ENCODE measurements at regions not wholly inside any gene's neighbourhood (a gene's known extent, or its start where the extent isn't known, plus 50 kb on each side); places are given as distances from the start of the nearest gene placed in this dataset.

DNA sequence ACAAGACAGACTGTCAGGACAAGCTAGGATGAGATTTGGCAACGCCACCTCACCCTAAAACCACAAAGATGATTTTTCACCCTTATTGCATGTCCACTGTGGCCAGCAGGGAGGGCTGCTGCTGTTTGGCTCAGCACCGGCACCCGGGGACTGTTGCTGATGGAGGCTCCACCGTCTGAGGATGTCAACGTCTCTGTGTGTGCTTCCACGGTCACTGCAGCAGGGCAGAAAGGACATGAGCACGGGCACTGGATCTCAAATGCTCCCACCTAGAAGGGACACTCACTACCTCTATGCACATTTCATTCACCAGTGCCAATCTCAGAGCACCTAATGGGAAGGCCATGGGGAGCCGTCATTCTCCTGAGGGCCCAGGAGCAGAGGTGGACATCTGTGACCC, 599.6 kb downstream of the PTPRU start:
- Mint-ChIP-seq H3K9me3 (ENCODE audit: low read depth) (no peaks in the 10 kb centered on the region), H3K27ac (no peak overlapping the region), H3K36me3 (ENCODE audit: insufficient read depth) (no peaks in the 10 kb centered on the region), H3K4me3 (ENCODE audit: low read depth) (no peak overlapping the region), H3K27me3 (peaks cover 9% of the 10 kb centered on the region), H3K4me1 (ENCODE audit: low read depth) (no peaks in the 10 kb centered on the region)
- TF ChIP-seq CTCF (IDR thresholded peaks at IDR 0.05; ENCODE audit: unreplicated experiment), result no peak
- DNase-seq (ENCODE audit: low spot score, unreplicated experiment), result no peak

DNA sequence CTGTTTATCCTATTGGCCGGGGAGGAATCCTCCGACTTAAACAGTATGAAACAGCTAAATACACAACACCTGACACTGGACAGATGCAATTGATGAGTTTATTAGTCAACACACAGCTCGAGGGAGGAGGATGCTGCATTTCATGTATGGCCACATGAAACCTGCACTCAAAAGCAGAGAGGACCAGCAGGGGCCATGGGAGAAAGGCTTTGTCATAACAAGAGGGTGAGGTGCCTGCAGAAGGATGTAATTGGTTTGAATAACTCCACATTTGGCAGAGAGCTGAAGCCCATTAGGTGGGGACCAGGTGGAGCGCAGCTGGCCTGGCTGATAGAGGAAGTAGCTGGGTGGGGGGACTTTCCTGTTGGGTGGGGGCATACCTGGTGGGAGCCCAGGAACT, 599.1 kb downstream of the PTPRU start:
- Mint-ChIP-seq H3K27me3 (peaks cover 12% of the 10 kb centered on the region), H3K4me1 (ENCODE audit: low read depth) (no peaks in the 10 kb centered on the region), H3K9me3 (ENCODE audit: low read depth) (no peaks in the 10 kb centered on the region), H3K27ac (no peak overlapping the region), H3K36me3 (ENCODE audit: insufficient read depth) (no peaks in the 10 kb centered on the region), H3K4me3 (ENCODE audit: low read depth) (no peak overlapping the region)
- no peak for TF ChIP-seq CTCF (IDR thresholded peaks at IDR 0.05; ENCODE audit: unreplicated experiment)
- DNase-seq (ENCODE audit: low spot score, unreplicated experiment), result no peak

GRCh38 chr1:29833581-29833980, 597.3 kb downstream of the PTPRU start:
- Mint-ChIP-seq H3K4me1 (ENCODE audit: low read depth) (no peaks in the 10 kb centered on the region), H3K36me3 (ENCODE audit: insufficient read depth) (no peaks in the 10 kb centered on the region), H3K27ac (no peak overlapping the region), H3K4me3 (ENCODE audit: low read depth) (no peak overlapping the region), H3K9me3 (ENCODE audit: low read depth) (no peaks in the 10 kb centered on the region), H3K27me3 (peaks cover 17% of the 10 kb centered on the region)
- DNase-seq (ENCODE audit: low spot score, unreplicated experiment), result no peak
- TF ChIP-seq CTCF (IDR thresholded peaks at IDR 0.05; ENCODE audit: unreplicated experiment), result no peak

- H3K9me3 Mint-ChIP-seq (ENCODE audit: low read depth), result no peaks in the 10 kb centered on the region
- no peak overlapping the region for H3K4me3 Mint-ChIP-seq (ENCODE audit: low read depth)
- H3K27me3 Mint-ChIP-seq, result peaks cover 17% of the 10 kb centered on the region
- H3K36me3 Mint-ChIP-seq (ENCODE audit: insufficient read depth), result no peaks in the 10 kb centered on the region
- no peaks in the 10 kb centered on the region for H3K4me1 Mint-ChIP-seq (ENCODE audit: low read depth)
- no peak overlapping the region for H3K27ac Mint-ChIP-seq
- no peak for DNase-seq (ENCODE audit: low spot score, unreplicated experiment)
- no peak for TF ChIP-seq CTCF (IDR thresholded peaks at IDR 0.05; ENCODE audit: unreplicated experiment)
These were observed 596.6 kb downstream of the PTPRU start for GRCh38 chr1:29832936-29833335.

DNA sequence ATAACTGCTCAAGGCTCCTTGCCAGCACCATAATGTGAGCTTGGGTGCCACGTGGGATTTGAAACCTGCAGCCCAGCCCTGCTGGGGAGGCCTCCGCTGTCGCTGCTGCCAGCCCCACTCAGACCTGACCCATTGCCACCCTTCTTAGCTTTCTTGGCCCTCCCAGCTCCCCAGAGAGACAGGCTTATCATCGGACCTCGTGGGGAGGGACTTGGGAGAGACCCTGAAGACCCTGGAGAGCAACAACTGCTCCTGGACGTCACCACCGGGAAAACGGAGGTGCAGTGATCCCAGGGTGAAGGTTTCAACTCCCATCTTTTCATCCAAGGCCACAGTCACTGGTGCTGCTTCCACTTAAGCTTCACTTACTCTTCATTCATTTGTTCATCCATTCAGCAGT, 596.1 kb downstream of the PTPRU start:
- Mint-ChIP-seq H3K4me3 (ENCODE audit: low read depth) (no peak overlapping the region), H3K27ac (no peak overlapping the region), H3K27me3 (peaks cover 17% of the 10 kb centered on the region), H3K9me3 (ENCODE audit: low read depth) (no peaks in the 10 kb centered on the region), H3K36me3 (ENCODE audit: insufficient read depth) (no peaks in the 10 kb centered on the region), H3K4me1 (ENCODE audit: low read depth) (no peaks in the 10 kb centered on the region)
- TF ChIP-seq CTCF (IDR thresholded peaks at IDR 0.05; ENCODE audit: unreplicated experiment), result no peak
- DNase-seq (ENCODE audit: low spot score, unreplicated experiment), result no peak

Data from progenitor cell of endocrine pancreas (in vitro differentiated cells).